A549 (cell line): ENCODE measurements at regions not wholly inside any gene's neighbourhood (a gene's known extent, or its start where the extent isn't known, plus 50 kb on each side); places are given as distances from the start of the nearest gene placed in this dataset.

Experiments
- CEBPB ChIP-seq, 2 experiments: fragments of >200 bp in 1 of 2; sonication (Bioruptor Twin) in 1 of 2; formaldehyde crosslinking in 1 of 2; IDR thresholded peaks; 2 replicates each; pipeline ENCODE4 v1.6.1; 2012 to 2016
- ESRRA ChIP-seq: fragments of 150-350 bp; IDR thresholded peaks from 2 replicates; pipeline ENCODE4 v1.6.1; 2014; ENCODE audit warnings: mild to moderate bottlenecking, low read length, borderline replicate concordance
- HDAC2 ChIP-seq: fragments of 200-600 bp; sonication (generic); IDR thresholded peaks from 2 replicates; pipeline ENCODE4 v1.6.1; 2016
- JUN ChIP-seq, 2 experiments: fragments of >200 bp; sonication (Bioruptor Twin); formaldehyde crosslinking; IDR thresholded peaks; 2 replicates in 1 of 2; 3 replicates in 1 of 2; pipeline ENCODE4 v1.6.1; 2016 to 2017
- KDM1A ChIP-seq: fragments of 200-600 bp; sonication (generic); IDR thresholded peaks from 2 replicates; pipeline ENCODE4 v1.6.1; 2016; ENCODE audit warnings: low read depth, mild to moderate bottlenecking
- MYC ChIP-seq: IDR thresholded peaks from 2 replicates; pipeline ENCODE4 v1.6.1; 2012; ENCODE audit warnings: mild to moderate bottlenecking, inconsistent platforms, low read length, improper control_type of control experiment, borderline replicate concordance
- POLR2A ChIP-seq: IDR thresholded peaks from 2 replicates; pipeline ENCODE4 v1.6.1; 2012; ENCODE audit warnings: mild to moderate bottlenecking, low read length
- TF ChIP-seq, protein P1 (sequence below): fragments of >200 bp; sonication (Bioruptor Twin); formaldehyde crosslinking; IDR thresholded peaks from 3 replicates; pipeline ENCODE4 v1.5.1; 2016

DNA sequence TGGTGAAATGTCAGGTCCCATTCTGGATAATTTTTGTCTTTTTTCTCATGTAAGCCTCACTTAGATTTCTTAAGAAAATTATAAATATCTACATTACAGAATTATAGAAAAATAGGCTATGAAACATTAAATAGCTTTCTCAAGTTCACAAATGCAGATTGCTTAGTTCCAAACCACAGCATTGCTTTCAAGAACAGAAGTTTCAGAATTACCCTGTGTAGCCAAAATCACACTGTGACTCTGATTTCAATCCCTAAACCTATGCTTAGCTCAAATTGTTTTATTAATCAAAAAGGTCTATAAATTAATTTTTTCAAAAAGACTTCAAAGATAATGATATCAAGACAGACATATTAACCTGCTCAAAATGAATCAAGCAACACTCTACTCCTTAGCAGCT, 881.2 kb upstream of the PCDH20 start:
- no peak for TF ChIP-seq POLR2A
- TF ChIP-seq, protein P1, sequence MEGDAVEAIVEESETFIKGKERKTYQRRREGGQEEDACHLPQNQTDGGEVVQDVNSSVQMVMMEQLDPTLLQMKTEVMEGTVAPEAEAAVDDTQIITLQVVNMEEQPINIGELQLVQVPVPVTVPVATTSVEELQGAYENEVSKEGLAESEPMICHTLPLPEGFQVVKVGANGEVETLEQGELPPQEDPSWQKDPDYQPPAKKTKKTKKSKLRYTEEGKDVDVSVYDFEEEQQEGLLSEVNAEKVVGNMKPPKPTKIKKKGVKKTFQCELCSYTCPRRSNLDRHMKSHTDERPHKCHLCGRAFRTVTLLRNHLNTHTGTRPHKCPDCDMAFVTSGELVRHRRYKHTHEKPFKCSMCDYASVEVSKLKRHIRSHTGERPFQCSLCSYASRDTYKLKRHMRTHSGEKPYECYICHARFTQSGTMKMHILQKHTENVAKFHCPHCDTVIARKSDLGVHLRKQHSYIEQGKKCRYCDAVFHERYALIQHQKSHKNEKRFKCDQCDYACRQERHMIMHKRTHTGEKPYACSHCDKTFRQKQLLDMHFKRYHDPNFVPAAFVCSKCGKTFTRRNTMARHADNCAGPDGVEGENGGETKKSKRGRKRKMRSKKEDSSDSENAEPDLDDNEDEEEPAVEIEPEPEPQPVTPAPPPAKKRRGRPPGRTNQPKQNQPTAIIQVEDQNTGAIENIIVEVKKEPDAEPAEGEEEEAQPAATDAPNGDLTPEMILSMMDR = no peak
- TF ChIP-seq MYC = no peak
- no peak for TF ChIP-seq ESRRA
- no peak for TF ChIP-seq HDAC2
- no peak for TF ChIP-seq JUN (IDR thresholded peaks at IDR 0.05)
- TF ChIP-seq CEBPB (IDR thresholded peaks at IDR 0.05) = no peak
- no peak for TF ChIP-seq KDM1A
